ENCODE measurements at regions not wholly inside any gene's neighbourhood (a gene's known extent, or its start where the extent isn't known, plus 50 kb on each side); places are given as distances from the start of the nearest gene placed in this dataset.

DNA sequence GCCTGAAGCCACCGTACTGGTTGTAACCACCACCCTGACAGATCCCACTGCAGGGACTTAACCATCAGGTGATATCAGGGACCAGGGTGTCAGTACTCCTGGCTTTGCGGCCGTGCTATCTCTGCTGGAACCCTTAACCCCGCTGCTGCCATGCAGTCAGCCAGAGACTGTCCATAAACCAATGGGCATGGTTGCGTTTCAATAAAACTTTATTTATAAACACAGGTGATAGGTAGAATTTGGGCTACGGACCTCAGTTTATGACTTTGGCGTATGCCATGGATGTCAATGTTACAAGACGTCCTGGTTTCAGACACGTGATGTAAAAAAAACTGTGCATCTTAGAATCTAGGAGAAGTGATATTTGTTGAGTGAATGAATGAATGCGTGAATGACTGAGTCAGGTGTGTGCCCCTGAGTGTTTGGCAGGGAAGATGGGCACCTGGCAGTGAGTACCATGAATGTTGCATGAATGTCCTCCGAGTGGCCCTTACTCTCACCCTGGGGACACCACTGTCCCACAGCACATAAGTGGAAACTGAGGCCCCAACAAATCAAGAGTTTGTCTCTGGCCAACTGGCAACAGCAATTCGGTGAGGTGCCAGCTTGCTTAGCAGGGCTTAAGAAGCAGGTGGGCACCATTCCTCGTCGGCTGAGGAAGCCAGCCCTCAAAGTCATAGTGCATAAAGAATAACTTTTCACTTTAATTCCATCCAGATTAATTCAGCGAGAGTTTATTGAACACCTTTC is 64.0 kb upstream of the APCDD1L start:
- TF ChIP-seq ZBTB1 (CRISPR knock-in tag; IDR thresholded peaks at IDR 0.05; ENCODE audit: borderline replicate concordance) (no peak), MED1 (CRISPR knock-in tag; IDR thresholded peaks at IDR 0.05) (no peak), GTF3A (CRISPR knock-in tag; conservative IDR thresholded peaks at IDR 0.05) (no peak), ZNF891 (CRISPR knock-in tag; IDR thresholded peaks at IDR 0.05) (no peak), MAFK (conservative IDR thresholded peaks at IDR 0.05 in 1 of 2, IDR thresholded peaks at IDR 0.05 in 1 of 2; ENCODE audit: low read length in 2 of 2) (no peak), PAX8 (CRISPR knock-in tag; IDR thresholded peaks at IDR 0.05; ENCODE audit: borderline replicate concordance) (no peak)
